CD14-positive monocyte (primary cell): ENCODE measurements at regions not wholly inside any gene's neighbourhood (a gene's known extent, or its start where the extent isn't known, plus 50 kb on each side); places are given as distances from the start of the nearest gene placed in this dataset.
"Not testable (repeated sequence)": the region's sequence is repeated elsewhere in the genome, so short reads cannot be mapped to it uniquely, and the experiment has no call there.

Experiments
- DNase-seq, 3 donors: peaks; one replicate each; pipeline ENCODE4 v3.0.0-alpha.2; 2011 to 2022
- H2AFZ ChIP-seq: 2 replicates; pipeline ENCODE4 v1.6.0; 2012; ENCODE audit warnings: mild to moderate bottlenecking, low read depth, low read length, inconsistent platforms; ENCODE audit not compliant: insufficient read depth, poor library complexity, severe bottlenecking
- H3K27ac ChIP-seq, 2 donors: 1 replicate in 1 of 2; 2 replicates in 1 of 2; pipeline ENCODE4 v1.5.1; 2012 to 2013; ENCODE audit warnings: low read length in 2 of 2, control low read depth in 1 of 2, inconsistent platforms in 1 of 2, low read depth in 1 of 2, mild to moderate bottlenecking in 1 of 2
- H3K27me3 ChIP-seq, 2 donors: one replicate each; pipeline versions ENCODE4 v1.6.0 to v1.6.1; 2011 to 2013; ENCODE audit warnings: low read length in 2 of 2; ENCODE audit not compliant: control insufficient read depth in 2 of 2, insufficient read depth in 2 of 2
- H3K36me3 ChIP-seq, 2 donors: replicated peaks in 1 of 2; 1 replicate in 1 of 2; 2 replicates in 1 of 2; pipeline versions ENCODE4 v1.5.1 to v1.6.1; 2012 to 2013; ENCODE audit warnings: low read length in 2 of 2, control low read depth in 1 of 2, inconsistent platforms in 1 of 2, mild to moderate bottlenecking in 1 of 2; ENCODE audit not compliant: insufficient read depth in 2 of 2, control insufficient read depth in 1 of 2
- H3K4me1 ChIP-seq, 2 donors: 1 replicate in 1 of 2; 2 replicates in 1 of 2; pipeline versions ENCODE4 v1.5.1 to v1.6.1; 2012 to 2013; ENCODE audit warnings: low read length in 2 of 2, control low read depth in 1 of 2, inconsistent platforms in 1 of 2, mild to moderate bottlenecking in 1 of 2, moderate library complexity in 1 of 2; ENCODE audit not compliant: insufficient read depth in 2 of 2, control insufficient read depth in 1 of 2
- H3K4me2 ChIP-seq: replicated peaks from 2 replicates; pipeline ENCODE3; 2012; ENCODE audit warnings: low read length, moderate library complexity, mild to moderate bottlenecking; ENCODE audit not compliant: poor library complexity, severe bottlenecking; ENCODE audit errors: extremely low read depth
- H3K4me3 ChIP-seq, 3 experiments: fragments of 200-600 bp in 1 of 3; sonication (generic) in 1 of 3; replicated peaks in 1 of 3; 1 replicate in 2 of 3; 2 replicates in 1 of 3; pipeline ENCODE4 v1.5.1; 2011 to 2013; ENCODE audit warnings: low read length in 3 of 3, mild to moderate bottlenecking in 3 of 3, control low read depth in 2 of 3, low read depth in 2 of 3, inconsistent platforms in 1 of 3, moderate library complexity in 1 of 3
- H3K79me2 ChIP-seq: 2 replicates; pipeline ENCODE4 v1.6.0; 2012; ENCODE audit warnings: mild to moderate bottlenecking, control low read depth, inconsistent platforms, low read length, moderate library complexity; ENCODE audit not compliant: insufficient read depth
- H3K9ac ChIP-seq: 2 replicates; pipeline ENCODE4 v1.6.0; 2017; ENCODE audit warnings: low read length, mild to moderate bottlenecking; ENCODE audit not compliant: insufficient read depth, poor library complexity, severe bottlenecking
- H3K9me3 ChIP-seq, 2 donors: replicated peaks in 1 of 2; 1 replicate in 1 of 2; 2 replicates in 1 of 2; pipeline versions ENCODE4 v1.5.1 to v1.6.1; 2012 to 2013; ENCODE audit warnings: low read length in 2 of 2, control low read depth in 1 of 2; ENCODE audit not compliant: control insufficient read depth in 1 of 2, insufficient read depth in 1 of 2
- H4K20me1 ChIP-seq: 2 replicates; pipeline ENCODE4 v1.6.0; 2012; ENCODE audit warnings: mild to moderate bottlenecking, low read length, control low read depth, moderate library complexity; ENCODE audit not compliant: insufficient read depth
- H3K27ac Mint-ChIP-seq, 7 donors: one replicate each; pipeline ENCODE4 v1.8.0; 2020; ENCODE audit warnings: mild to moderate bottlenecking in 7 of 7, mixed read lengths in 7 of 7, moderate library complexity in 6 of 7, inconsistent platforms in 2 of 7
- H3K27me3 Mint-ChIP-seq, 3 donors: one replicate each; pipeline ENCODE4 v1.8.0; 2021 to 2022; ENCODE audit warnings: low read depth in 3 of 3, mild to moderate bottlenecking in 3 of 3, mixed read lengths in 3 of 3, moderate library complexity in 3 of 3, inconsistent platforms in 1 of 3
- H3K36me3 Mint-ChIP-seq, 2 donors: one replicate each; pipeline ENCODE4 v1.8.0; 2020; ENCODE audit warnings: mixed read lengths in 2 of 2, inconsistent platforms in 1 of 2, mild to moderate bottlenecking in 1 of 2
- H3K4me1 Mint-ChIP-seq: one replicate; pipeline ENCODE4 v1.8.0; 2020; ENCODE audit warnings: mild to moderate bottlenecking, mixed read lengths
- H3K4me3 Mint-ChIP-seq, 2 donors: one replicate each; pipeline ENCODE4 v1.8.0; 2020; ENCODE audit warnings: mild to moderate bottlenecking in 2 of 2, mixed read lengths in 2 of 2, moderate library complexity in 1 of 2
- H3K9me3 Mint-ChIP-seq, 7 donors: one replicate each; pipeline ENCODE4 v1.8.0; 2020 to 2022; ENCODE audit warnings: mixed read lengths in 7 of 7, mild to moderate bottlenecking in 6 of 7, moderate library complexity in 6 of 7, inconsistent platforms in 2 of 7
- WGBS: methylation state at CpG from one replicate; pipeline ENCODE4 v1.1.5; 2013; ENCODE audit warnings: missing lambda C conversion rate; ENCODE audit not compliant: insufficient coverage; 5-methylcytosine and 5-hydroxymethylcytosine counted together
- intact Hi-C, 2 donors: fragments of 100-400 bp; cut with micrococcal nuclease; formaldehyde crosslinking; loops; one replicate each; pipeline versions ENCODE4 v1.15.0 to v1.15.1; 2023
- TF ChIP-seq, protein P1 (sequence below): fragments of 200-600 bp; IDR thresholded peaks from one replicate; pipeline ENCODE4 v1.8.0; 2022; ENCODE audit warnings: antibody characterized with exemption, mild to moderate bottlenecking

DNA sequence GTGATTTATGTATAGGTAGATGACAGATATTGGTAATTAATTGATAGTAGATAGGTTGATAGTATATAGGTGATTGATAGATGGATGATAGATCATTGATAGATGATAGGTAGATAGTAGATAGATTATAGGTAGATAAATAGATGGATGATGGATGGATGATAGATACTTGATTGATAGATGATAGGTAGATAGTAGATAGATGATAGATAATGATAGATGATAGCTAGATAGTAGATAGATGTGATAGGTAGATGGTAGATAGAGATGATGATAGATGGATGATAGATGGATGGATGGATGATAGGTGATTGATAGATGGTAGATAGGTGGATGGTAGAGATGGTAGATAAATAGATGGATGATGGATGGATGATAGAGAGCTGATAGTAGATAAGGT lies 62.0 kb upstream of the SAMD11 start:
- Mint-ChIP-seq H3K9me3 (no peaks in the 10 kb centered on the region), H3K27me3 (peaks cover 7 to 12% (median 9%) of the 10 kb centered on the region in 3 donors), H3K4me1 (peaks cover 15% of the 10 kb centered on the region), H3K4me3 (no peak overlapping the region), H3K36me3 (no peaks in the 10 kb centered on the region), H3K27ac (no peak overlapping the region)
- Histone ChIP-seq H3K4me1 (no peaks in the 10 kb centered on the region), H4K20me1 (no peaks in the 10 kb centered on the region), H3K9me3 (no peaks in the 10 kb centered on the region), H3K9ac (no peak overlapping the region), H3K4me2 (no peak overlapping the region), H2AFZ (no peak overlapping the region), H3K36me3 (no peaks in the 10 kb centered on the region), H3K27ac (no peak overlapping the region), H3K27me3 (no peaks in the 10 kb centered on the region), H3K4me3 (no peak overlapping the region), H3K79me2 (no peaks in the 10 kb centered on the region)
- TF ChIP-seq, protein P1, sequence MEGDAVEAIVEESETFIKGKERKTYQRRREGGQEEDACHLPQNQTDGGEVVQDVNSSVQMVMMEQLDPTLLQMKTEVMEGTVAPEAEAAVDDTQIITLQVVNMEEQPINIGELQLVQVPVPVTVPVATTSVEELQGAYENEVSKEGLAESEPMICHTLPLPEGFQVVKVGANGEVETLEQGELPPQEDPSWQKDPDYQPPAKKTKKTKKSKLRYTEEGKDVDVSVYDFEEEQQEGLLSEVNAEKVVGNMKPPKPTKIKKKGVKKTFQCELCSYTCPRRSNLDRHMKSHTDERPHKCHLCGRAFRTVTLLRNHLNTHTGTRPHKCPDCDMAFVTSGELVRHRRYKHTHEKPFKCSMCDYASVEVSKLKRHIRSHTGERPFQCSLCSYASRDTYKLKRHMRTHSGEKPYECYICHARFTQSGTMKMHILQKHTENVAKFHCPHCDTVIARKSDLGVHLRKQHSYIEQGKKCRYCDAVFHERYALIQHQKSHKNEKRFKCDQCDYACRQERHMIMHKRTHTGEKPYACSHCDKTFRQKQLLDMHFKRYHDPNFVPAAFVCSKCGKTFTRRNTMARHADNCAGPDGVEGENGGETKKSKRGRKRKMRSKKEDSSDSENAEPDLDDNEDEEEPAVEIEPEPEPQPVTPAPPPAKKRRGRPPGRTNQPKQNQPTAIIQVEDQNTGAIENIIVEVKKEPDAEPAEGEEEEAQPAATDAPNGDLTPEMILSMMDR = no peak
- no peak for DNase-seq
- intact Hi-C loops = no loop called here

DNA sequence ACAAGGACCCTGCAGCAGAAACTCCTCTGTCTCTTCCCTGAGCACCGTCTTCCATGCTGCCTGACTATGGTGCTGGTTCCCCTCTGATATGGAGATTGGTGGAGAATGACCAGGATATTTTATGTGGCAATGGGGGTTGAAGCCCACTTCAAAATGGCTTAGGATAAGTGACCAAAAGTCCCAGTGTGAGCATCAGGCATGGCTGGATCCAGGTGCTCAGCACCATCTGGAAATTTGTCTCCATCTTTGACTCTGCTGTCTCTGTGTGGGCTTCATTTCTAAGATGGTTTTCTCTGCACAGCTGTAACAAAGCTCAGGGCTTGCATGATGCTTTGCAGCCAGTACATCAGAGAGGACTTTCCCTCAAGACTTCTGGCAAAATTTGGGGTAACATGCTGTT lies 61.1 kb upstream of the SAMD11 start:
- H3K36me3 Mint-ChIP-seq, H3K4me2 ChIP-seq, H3K4me1 ChIP-seq, H3K9ac ChIP-seq, H3K36me3 ChIP-seq, intact Hi-C loops, H3K79me2 ChIP-seq, H2AFZ ChIP-seq, H3K27ac Mint-ChIP-seq, H3K27ac ChIP-seq, H3K4me3 ChIP-seq, DNase-seq, H3K9me3 ChIP-seq, H3K4me3 Mint-ChIP-seq, H3K9me3 Mint-ChIP-seq, H3K27me3 ChIP-seq, H4K20me1 ChIP-seq: not testable (repeated sequence)
- H3K4me1 Mint-ChIP-seq = peaks cover 21% of the 10 kb centered on the region
- H3K27me3 Mint-ChIP-seq = peaks cover 7 to 12% (median 9%) of the 10 kb centered on the region in 3 donors
- no CpG with 5 or more reads among the region's 1 CpG for WGBS

DNA sequence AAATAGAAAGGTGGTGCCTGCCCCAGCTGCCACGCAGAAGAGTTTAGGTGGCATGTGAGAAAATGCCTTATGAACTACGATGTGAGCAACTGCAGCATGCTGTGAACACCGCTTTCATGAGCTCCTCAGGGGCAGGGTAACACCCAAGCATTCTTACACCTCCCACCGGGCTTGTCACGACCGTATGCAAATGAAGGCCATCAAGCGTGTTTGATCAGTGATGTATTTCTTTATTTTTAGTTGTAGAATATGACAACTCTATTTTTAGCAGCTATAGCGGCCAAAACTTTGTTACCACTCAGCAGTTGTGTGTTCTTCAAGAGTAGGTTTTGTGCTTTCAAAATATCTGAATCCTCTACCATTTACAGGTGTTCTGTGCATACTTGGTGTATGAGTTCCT lies 58.1 kb upstream of the SAMD11 start:
- intact Hi-C loops = not testable (repeated sequence)

More for the DNA sequence above, 58.1 kb upstream of the SAMD11 start:
- H3K9me3 Mint-ChIP-seq, H3K27ac ChIP-seq, H3K27me3 Mint-ChIP-seq, H3K9ac ChIP-seq, H3K27ac Mint-ChIP-seq, H3K4me3 Mint-ChIP-seq, H3K36me3 Mint-ChIP-seq, H3K4me3 ChIP-seq, H3K27me3 ChIP-seq, H3K9me3 ChIP-seq, H2AFZ ChIP-seq, H3K79me2 ChIP-seq, DNase-seq, H4K20me1 ChIP-seq, H3K36me3 ChIP-seq, H3K4me2 ChIP-seq: not testable (repeated sequence)
- peaks cover 4 to 11% of the 10 kb centered on the region in 2 donors for H3K4me1 ChIP-seq
- peaks cover 26% of the 10 kb centered on the region for H3K4me1 Mint-ChIP-seq
- 100% methylated on average over 2 of the region's 8 CpGs for WGBS
